AG09319 (cell line): ENCODE measurements at regions not wholly inside any gene's neighbourhood (a gene's known extent, or its start where the extent isn't known, plus 50 kb on each side); places are given as distances from the start of the nearest gene placed in this dataset.

Experiments used
- DNase-seq: peaks from one replicate; pipeline ENCODE4 v3.0.0-alpha.2; 2010; ENCODE audit warnings: low read depth; ENCODE audit errors: extremely low read depth
- TF ChIP-seq, protein P1 (sequence below): IDR thresholded peaks from 2 replicates; pipeline ENCODE4 v1.5.1; 2011; ENCODE audit warnings: low read depth, mild to moderate bottlenecking, inconsistent platforms, low read length, moderate library complexity

DNA sequence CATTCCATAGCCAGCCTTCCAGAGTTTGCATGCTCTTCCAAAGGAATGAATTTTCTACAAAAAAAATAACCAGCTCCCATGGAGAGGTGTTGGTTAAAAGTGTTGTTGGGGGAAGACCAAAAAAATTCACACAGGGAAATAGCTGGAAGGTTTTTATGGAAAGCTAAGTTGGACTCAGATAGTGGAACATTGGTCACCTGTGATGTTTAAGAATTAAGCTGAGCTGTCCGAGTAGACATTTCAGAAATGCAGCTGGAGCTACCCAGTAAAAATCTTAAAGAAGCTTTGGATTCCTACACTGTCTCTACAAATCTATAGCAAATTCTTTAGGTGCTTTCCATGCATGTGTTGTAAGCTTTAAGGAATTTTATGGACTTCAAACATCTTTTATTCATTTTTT, 155.5 kb downstream of the THBS2 start:
- DNase-seq, result no peak
- TF ChIP-seq, protein P1, sequence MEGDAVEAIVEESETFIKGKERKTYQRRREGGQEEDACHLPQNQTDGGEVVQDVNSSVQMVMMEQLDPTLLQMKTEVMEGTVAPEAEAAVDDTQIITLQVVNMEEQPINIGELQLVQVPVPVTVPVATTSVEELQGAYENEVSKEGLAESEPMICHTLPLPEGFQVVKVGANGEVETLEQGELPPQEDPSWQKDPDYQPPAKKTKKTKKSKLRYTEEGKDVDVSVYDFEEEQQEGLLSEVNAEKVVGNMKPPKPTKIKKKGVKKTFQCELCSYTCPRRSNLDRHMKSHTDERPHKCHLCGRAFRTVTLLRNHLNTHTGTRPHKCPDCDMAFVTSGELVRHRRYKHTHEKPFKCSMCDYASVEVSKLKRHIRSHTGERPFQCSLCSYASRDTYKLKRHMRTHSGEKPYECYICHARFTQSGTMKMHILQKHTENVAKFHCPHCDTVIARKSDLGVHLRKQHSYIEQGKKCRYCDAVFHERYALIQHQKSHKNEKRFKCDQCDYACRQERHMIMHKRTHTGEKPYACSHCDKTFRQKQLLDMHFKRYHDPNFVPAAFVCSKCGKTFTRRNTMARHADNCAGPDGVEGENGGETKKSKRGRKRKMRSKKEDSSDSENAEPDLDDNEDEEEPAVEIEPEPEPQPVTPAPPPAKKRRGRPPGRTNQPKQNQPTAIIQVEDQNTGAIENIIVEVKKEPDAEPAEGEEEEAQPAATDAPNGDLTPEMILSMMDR, result no peak

DNA sequence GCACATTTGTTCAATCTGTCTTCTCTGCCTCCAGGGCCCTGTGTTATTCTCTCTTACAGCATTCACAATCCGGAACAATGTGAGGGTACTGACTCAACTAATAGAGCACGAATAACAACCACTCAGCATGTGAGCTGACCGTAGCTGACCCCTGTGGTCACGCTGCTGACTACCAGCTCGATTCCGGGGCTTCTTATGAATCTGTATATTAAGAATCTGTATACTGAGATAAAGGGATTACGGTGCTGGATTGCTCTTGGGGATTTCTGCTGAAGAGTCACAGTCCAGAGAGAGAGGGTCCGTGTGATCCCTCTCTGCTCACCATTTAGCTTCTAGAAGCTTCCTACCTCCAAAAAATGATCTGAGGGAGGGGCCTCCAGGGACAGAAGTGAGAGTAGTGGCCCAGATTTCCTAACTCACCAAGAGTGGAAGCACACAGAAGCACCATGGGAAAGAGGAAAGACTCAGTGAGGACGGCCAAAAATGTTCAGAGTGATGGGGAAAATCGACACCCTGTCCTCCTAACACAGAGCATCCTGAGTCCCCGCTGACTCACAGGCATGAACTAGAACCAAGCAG, 156.2 kb downstream of the THBS2 start:
- peak; percentile 82 for DNase-seq
- TF ChIP-seq, protein P1, result no peak

DNA sequence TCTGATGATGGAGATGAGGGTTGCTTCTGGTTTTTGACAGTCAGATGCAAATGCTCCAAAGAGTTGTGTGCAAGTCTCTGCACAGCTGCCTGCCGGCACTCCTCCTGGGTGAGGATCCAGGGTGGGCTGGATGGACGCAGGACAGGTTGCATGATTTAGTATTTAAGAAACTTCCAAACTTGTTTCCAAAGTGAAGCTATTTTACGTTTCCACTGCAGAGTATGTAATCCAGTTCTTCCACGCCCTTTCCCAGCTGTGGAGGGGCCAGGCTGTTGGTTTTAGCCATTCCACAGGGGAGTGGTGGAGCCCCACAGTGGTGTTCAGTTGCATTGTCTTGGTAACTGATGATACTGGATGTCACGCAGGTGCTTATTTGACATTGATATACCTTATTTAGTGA, 157.3 kb downstream of the THBS2 start:
- no peak for DNase-seq
- TF ChIP-seq, protein P1, result peak; percentile 1

DNA sequence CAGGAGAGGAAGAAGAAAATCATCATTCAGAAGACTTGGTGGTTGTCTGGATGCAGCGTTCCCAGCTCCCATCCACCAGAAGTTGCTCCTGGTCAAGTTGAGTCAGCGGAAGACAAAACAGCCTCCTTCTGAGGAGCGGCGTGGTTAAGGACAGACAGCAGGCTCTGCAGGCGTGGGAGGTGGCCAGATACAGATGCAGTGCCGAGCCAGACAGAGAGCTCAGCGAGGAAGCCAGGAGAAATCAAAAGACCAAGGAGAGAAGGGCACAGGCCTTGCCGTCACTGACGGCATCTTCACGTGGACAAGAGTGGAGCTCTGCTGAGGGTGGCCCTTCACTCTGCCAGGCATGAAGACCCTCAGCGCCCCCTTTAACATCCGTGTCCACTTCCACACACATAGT, 158.5 kb downstream of the THBS2 start:
- DNase-seq, result no peak
- TF ChIP-seq, protein P1, result no peak

DNA sequence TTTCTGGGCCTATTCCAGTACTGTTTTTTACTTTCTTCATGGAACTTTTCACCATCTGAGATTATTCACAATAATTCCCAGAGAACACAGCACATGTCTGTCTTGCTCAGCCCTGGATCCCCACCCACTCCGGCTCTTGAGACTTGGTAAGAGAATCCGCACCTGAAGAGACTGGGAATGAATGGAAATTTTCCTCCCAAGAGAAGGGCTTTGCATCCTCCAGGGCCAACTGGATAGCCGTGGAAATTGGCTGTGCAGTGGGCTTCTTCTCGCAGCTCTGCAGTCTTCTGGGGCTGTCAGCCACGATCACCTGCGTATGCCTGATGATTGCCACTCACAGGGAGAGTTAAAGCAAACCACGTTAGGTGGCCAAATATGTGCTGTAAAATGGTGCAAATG, 159.1 kb downstream of the THBS2 start:
- TF ChIP-seq, protein P1, result no peak

DNA sequence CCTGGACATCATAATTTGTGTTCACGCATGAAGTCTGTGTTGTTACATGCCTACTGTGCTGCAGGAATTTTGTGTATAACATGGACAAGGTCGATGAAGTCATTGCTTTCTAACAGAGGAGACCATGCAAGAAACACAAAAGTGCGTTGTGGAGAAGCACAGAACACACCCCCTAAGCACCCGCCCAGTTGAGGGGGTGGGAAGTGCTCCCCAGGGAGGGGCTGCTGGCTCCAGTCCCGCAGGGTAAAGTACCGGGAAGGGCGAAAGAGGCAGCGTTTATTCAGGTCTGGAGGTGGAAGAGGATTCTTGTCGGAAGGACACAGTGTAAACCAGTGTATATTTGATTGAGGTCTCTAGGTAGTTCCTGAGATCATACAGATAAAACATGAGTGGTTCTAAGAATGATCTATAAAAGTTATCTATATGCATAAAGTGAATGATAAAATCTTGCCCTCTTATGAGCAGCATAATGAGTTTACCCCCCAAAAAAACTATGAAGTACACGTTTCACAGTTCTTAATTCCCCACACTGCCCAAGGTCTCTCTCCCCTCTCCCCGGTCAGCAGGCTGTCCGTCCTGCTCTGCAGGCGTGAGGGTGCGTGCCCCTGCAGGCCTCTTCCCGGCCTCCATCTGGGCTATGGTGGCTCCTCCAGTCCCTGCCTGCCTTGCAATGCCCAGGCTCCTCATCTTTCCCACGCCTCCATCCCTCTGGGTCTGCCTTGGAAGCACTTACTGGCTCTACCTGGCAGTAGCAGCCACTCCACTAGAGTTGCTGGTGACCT, 159.7 kb downstream of the THBS2 start:
- DNase-seq, result no peak
- TF ChIP-seq, protein P1, result no peak

More for the DNA sequence above, 159.1 kb downstream of the THBS2 start:
- no peak for DNase-seq

DNA sequence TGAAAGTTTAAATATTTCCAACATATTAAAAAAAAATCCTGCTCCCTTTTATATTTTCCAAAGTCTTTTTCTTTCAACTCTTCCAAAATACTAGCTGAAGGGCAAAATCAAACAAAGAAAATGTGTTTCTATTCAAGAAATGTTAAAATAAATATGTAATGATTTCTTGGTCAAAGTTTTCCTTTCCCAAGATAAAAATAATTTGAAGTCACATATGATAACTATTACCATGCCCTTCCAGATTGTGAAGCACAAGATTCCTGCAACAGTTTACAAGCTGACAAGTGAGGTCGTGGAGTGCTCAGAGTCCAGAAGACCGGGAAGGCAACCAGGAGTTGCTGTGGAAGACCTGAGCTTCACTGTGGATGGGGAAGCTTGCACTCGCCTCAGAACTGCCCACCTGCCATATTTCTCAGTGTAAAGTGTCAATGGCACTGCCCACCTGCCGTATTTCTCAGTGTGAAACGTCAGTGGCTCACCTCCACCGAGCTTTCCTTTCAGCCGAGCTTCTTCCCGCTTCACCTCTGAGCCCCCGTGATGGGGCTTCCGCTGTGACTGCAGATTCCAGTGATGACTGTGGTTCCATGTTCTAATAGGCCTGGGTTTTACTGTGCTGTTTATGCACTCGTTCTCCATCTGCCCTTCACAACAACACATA, 160.5 kb downstream of the THBS2 start:
- TF ChIP-seq, protein P1, result no peak
- DNase-seq, result no peak
